ENCODE measurements at regions not wholly inside any gene's neighbourhood (a gene's known extent, or its start where the extent isn't known, plus 50 kb on each side); places are given as distances from the start of the nearest gene placed in this dataset.

DNA sequence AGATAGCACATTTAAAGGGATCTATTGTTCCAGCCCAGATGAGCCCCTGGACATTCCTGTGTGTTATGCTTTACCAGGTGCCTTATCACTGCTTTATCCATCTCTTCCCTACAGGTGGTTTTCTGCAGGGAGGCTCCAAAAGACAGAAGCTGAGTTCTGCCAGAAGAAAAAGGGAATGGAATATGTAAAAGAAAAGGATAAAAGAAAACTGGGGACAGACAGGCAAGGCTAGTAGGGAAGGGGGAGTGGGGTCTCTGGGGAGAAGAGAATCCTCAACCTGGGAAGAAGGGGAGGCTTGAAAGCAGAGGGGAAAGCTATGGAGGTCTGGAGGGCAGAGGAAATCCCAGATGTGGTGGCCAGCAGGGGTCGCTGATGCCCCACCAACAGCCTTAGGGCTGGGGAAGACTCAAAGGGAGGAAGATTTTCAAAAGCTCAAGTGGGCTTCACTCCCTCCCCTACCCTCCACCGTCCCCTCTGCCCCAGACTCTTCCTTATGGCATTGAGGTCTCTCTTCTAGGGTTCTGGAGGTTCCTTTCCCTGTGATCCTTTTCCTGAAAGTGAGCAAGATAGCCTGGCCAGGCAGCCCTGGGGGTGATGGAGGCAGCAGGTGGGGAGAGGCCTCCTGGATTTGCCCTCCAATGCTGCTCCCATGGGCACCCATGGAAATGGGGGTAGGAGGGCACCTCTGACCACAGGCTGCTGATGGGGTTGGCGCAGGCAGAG, 178.1 kb upstream of the PKDCC start:
- TF ChIP-seq POLR2A (IDR thresholded peaks at IDR 0.05; ENCODE audit: low read depth, low read length), result no peak
- no peak for TF ChIP-seq POLR2AphosphoS5 (IDR thresholded peaks at IDR 0.05; ENCODE audit: low read depth, low read length)
- TF ChIP-seq TAF1 (IDR thresholded peaks at IDR 0.05; ENCODE audit: low read depth, low read length), result no peak
- no peak for TF ChIP-seq SPI1 (IDR thresholded peaks at IDR 0.05; ENCODE audit: low read depth, low read length)
- no peak for TF ChIP-seq POU2F2 (IDR thresholded peaks at IDR 0.05; ENCODE audit: low read depth, low read length)
- TF ChIP-seq PAX5 (IDR thresholded peaks at IDR 0.05; ENCODE audit: insufficient read depth, low read length, severe bottlenecking), result no peak
